HepG2 (cell line): ENCODE measurements at regions not wholly inside any gene's neighbourhood (a gene's known extent, or its start where the extent isn't known, plus 50 kb on each side); places are given as distances from the start of the nearest gene placed in this dataset.

Experiments
- GATAD2A ChIP-seq: IDR thresholded peaks from 2 replicates; pipeline ENCODE4 v1.6.1; 2016
- GPN1 ChIP-seq: sonication (generic); formaldehyde crosslinking; IDR thresholded peaks from 2 replicates; pipeline ENCODE4 v1.5.1; 2020; ENCODE audit warnings: missing genetic modification reagents, borderline replicate concordance
- POLR2G ChIP-seq: fragments of 200-400 bp; formaldehyde crosslinking; IDR thresholded peaks from 2 replicates; pipeline ENCODE4 v1.6.1; 2018; ENCODE audit warnings: mild to moderate bottlenecking, low read depth, low read length, moderate library complexity
- RCOR2 ChIP-seq: IDR thresholded peaks from 2 replicates; pipeline ENCODE4 v1.6.1; 2016; ENCODE audit warnings: missing biosample characterization, missing genetic modification reagents
- REPIN1 ChIP-seq: sonication (generic); formaldehyde crosslinking; IDR thresholded peaks from 2 replicates; pipeline ENCODE4 v1.8.0; 2022; ENCODE audit warnings: missing genetic modification reagents, low read depth, mild to moderate bottlenecking, borderline replicate concordance
- SP4 ChIP-seq: sonication (generic); formaldehyde crosslinking; IDR thresholded peaks from 2 replicates; pipeline ENCODE4 v1.8.1; 2023; ENCODE audit warnings: mild to moderate bottlenecking, missing genetic modification reagents
- TGIF2 ChIP-seq: IDR thresholded peaks from 2 replicates; pipeline ENCODE4 v1.6.1; 2016; ENCODE audit warnings: control low read depth, missing compliant biosample characterization
- TOPORS ChIP-seq: sonication (generic); formaldehyde crosslinking; IDR thresholded peaks from 2 replicates; pipeline ENCODE4 v1.8.0; 2023; ENCODE audit warnings: mild to moderate bottlenecking, missing genetic modification reagents
- ZFP62 ChIP-seq: sonication (generic); formaldehyde crosslinking; IDR thresholded peaks from 2 replicates; pipeline ENCODE4 v1.4.0; 2020; ENCODE audit warnings: missing genetic modification reagents
- ZNF10 ChIP-seq: sonication (generic); formaldehyde crosslinking; IDR thresholded peaks from 2 replicates; pipeline ENCODE4 v1.4.0; 2020; ENCODE audit warnings: mild to moderate bottlenecking, low read depth, missing genetic modification reagents, borderline replicate concordance
- ZNF329 ChIP-seq: sonication (generic); formaldehyde crosslinking; IDR thresholded peaks from 2 replicates; pipeline ENCODE4 v1.9.0; 2021; ENCODE audit warnings: low read depth, mild to moderate bottlenecking, missing genetic modification reagents
- ZNF431 ChIP-seq: sonication (generic); formaldehyde crosslinking; IDR thresholded peaks from 2 replicates; pipeline ENCODE4 v1.9.0; 2022; ENCODE audit warnings: missing genetic modification reagents, low read depth, mild to moderate bottlenecking, borderline replicate concordance
- ZNF496 ChIP-seq: sonication (generic); formaldehyde crosslinking; IDR thresholded peaks from 2 replicates; pipeline ENCODE4 v1.8.1; 2023; ENCODE audit warnings: mild to moderate bottlenecking, moderate library complexity, missing genetic modification reagents; ENCODE audit not compliant: insufficient replicate concordance
- ZNF530 ChIP-seq: sonication (generic); formaldehyde crosslinking; IDR thresholded peaks from 2 replicates; pipeline ENCODE4 v1.5.0; 2020; ENCODE audit warnings: low read depth, mild to moderate bottlenecking, missing genetic modification reagents
- ZSCAN22 ChIP-seq: sonication (generic); formaldehyde crosslinking; IDR thresholded peaks from 2 replicates; pipeline ENCODE4 v1.4.0; 2020; ENCODE audit warnings: mild to moderate bottlenecking, missing genetic modification reagents
- TF ChIP-seq, protein P1 (sequence below): sonication (generic); IDR thresholded peaks from 2 replicates; pipeline ENCODE4 v1.6.1; 2016; ENCODE audit warnings: low read depth, borderline replicate concordance
- TF ChIP-seq, protein P2 (sequence below): sonication (generic); formaldehyde crosslinking; IDR thresholded peaks from 2 replicates; pipeline ENCODE4 v1.4.0; 2020; ENCODE audit warnings: low read depth, missing genetic modification reagents
- TF ChIP-seq, protein P3 (sequence below): sonication (generic); formaldehyde crosslinking; IDR thresholded peaks from 2 replicates; pipeline ENCODE4 v1.4.0; 2020; ENCODE audit warnings: missing genetic modification reagents
- TF ChIP-seq, protein P4 (sequence below): sonication (generic); formaldehyde crosslinking; IDR thresholded peaks from 2 replicates; pipeline ENCODE4 v1.4.0; 2020; ENCODE audit warnings: mild to moderate bottlenecking, missing genetic modification reagents
- TF ChIP-seq, protein P5 (sequence below): sonication (generic); formaldehyde crosslinking; IDR thresholded peaks from 2 replicates; pipeline ENCODE4 v1.4.0; 2020; ENCODE audit warnings: mild to moderate bottlenecking, missing genetic modification reagents

DNA sequence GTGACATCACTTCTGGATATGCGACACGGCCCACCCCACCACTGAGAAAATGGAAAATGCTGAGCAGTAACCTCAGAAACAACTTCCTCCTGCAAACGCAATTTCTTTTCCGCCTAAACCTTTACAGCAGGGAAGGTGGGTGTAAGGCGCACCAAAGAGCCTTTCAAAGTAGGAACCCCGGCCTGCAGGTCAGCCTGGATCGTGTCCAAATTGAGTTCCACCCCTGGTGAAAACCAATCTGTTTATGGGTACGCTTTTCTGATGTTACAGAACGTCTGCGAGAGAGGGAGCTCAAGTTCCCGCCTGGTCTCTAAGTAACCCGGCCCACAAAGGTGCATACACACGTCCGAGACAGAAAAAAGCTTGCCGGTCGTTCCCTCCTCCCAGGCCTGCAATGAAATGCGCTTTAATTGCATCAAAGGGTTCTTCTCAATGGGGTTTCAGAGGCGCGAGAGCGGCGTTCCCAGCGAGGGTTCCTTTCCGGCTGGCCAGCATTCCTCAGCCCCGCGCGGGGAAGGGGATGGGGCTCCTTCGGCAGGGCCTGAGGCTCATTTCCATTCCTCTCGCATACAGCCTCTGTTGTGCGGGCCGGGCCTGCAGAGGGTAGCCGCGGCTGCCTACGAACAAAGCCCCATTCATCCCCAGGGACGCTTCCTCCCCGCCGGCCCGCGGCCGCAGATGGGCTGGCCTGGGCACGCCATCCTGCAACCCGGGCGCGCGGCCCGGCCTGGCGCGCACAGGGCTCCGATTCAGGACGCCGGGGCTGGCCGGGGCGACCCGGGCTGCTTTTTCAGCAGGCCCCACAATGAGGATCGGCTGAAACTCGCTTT is 138.1 kb downstream of the TMCO5A start (continued):
- 0 out of 2 replicates have a peak, but pooled peaks have one; percentile 18 for TF ChIP-seq RCOR2
- TF ChIP-seq, protein P1, sequence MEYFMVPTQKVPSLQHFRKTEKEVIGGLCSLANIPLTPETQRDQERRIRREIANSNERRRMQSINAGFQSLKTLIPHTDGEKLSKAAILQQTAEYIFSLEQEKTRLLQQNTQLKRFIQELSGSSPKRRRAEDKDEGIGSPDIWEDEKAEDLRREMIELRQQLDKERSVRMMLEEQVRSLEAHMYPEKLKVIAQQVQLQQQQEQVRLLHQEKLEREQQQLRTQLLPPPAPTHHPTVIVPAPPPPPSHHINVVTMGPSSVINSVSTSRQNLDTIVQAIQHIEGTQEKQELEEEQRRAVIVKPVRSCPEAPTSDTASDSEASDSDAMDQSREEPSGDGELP, result no peak
- TF ChIP-seq GATAD2A, result 0 out of 2 replicates have a peak, but pooled peaks have one; percentile 31
- TF ChIP-seq POLR2G, result peak; percentile 82
- TF ChIP-seq, protein P2, sequence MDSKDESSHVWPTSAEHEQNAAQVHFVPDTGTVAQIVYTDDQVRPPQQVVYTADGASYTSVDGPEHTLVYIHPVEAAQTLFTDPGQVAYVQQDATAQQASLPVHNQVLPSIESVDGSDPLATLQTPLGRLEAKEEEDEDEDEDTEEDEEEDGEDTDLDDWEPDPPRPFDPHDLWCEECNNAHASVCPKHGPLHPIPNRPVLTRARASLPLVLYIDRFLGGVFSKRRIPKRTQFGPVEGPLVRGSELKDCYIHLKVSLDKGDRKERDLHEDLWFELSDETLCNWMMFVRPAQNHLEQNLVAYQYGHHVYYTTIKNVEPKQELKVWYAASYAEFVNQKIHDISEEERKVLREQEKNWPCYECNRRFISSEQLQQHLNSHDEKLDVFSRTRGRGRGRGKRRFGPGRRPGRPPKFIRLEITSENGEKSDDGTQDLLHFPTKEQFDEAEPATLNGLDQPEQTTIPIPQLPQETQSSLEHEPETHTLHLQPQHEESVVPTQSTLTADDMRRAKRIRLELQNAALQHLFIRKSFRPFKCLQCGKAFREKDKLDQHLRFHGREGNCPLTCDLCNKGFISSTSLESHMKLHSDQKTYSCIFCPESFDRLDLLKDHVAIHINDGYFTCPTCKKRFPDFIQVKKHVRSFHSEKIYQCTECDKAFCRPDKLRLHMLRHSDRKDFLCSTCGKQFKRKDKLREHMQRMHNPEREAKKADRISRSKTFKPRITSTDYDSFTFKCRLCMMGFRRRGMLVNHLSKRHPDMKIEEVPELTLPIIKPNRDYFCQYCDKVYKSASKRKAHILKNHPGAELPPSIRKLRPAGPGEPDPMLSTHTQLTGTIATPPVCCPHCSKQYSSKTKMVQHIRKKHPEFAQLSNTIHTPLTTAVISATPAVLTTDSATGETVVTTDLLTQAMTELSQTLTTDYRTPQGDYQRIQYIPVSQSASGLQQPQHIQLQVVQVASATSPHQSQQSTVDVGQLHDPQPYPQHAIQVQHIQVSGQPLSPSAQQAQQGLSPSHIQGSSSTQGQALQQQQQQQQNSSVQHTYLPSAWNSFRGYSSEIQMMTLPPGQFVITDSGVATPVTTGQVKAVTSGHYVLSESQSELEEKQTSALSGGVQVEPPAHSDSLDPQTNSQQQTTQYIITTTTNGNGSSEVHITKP, result no peak
- TF ChIP-seq ZSCAN22, result no peak
- 0 out of 2 replicates have a peak, but pooled peaks have one; percentile 46 for TF ChIP-seq TGIF2 (CRISPR knock-in tag)
- peak; percentile 86 for TF ChIP-seq TOPORS
- TF ChIP-seq GPN1, result no peak
- no peak for TF ChIP-seq ZFP62
- TF ChIP-seq ZNF329, result no peak
- TF ChIP-seq ZNF431 (CRISPR knock-in tag), result peak; percentile 69; the same call in 1 of the 2 replicates
- TF ChIP-seq, protein P3, sequence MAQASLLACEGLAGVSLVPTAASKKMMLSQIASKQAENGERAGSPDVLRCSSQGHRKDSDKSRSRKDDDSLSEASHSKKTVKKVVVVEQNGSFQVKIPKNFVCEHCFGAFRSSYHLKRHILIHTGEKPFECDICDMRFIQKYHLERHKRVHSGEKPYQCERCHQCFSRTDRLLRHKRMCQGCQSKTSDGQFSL (CRISPR knock-in tag), result peak; percentile 71; the same call in 1 of the 2 replicates
- no peak for TF ChIP-seq ZNF530 (CRISPR knock-in tag)
- TF ChIP-seq ZNF496, result no peak
- TF ChIP-seq SP4 (CRISPR knock-in tag), result peak; percentile 47; the same call in 1 of the 2 replicates
- TF ChIP-seq, protein P4, sequence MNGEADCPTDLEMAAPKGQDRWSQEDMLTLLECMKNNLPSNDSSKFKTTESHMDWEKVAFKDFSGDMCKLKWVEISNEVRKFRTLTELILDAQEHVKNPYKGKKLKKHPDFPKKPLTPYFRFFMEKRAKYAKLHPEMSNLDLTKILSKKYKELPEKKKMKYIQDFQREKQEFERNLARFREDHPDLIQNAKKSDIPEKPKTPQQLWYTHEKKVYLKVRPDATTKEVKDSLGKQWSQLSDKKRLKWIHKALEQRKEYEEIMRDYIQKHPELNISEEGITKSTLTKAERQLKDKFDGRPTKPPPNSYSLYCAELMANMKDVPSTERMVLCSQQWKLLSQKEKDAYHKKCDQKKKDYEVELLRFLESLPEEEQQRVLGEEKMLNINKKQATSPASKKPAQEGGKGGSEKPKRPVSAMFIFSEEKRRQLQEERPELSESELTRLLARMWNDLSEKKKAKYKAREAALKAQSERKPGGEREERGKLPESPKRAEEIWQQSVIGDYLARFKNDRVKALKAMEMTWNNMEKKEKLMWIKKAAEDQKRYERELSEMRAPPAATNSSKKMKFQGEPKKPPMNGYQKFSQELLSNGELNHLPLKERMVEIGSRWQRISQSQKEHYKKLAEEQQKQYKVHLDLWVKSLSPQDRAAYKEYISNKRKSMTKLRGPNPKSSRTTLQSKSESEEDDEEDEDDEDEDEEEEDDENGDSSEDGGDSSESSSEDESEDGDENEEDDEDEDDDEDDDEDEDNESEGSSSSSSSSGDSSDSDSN (CRISPR knock-in tag), result peak; percentile 99
- TF ChIP-seq, protein P5, sequence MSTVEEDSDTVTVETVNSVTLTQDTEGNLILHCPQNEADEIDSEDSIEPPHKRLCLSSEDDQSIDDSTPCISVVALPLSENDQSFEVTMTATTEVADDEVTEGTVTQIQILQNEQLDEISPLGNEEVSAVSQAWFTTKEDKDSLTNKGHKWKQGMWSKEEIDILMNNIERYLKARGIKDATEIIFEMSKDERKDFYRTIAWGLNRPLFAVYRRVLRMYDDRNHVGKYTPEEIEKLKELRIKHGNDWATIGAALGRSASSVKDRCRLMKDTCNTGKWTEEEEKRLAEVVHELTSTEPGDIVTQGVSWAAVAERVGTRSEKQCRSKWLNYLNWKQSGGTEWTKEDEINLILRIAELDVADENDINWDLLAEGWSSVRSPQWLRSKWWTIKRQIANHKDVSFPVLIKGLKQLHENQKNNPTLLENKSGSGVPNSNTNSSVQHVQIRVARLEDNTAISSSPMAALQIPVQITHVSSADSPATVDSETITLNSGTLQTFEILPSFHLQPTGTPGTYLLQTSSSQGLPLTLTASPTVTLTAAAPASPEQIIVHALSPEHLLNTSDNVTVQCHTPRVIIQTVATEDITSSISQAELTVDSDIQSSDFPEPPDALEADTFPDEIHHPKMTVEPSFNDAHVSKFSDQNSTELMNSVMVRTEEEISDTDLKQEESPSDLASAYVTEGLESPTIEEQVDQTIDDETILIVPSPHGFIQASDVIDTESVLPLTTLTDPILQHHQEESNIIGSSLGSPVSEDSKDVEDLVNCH (CRISPR knock-in tag), result no peak
- no peak for TF ChIP-seq ZNF10 (CRISPR knock-in tag)
- peak; percentile 68; the same call in 1 of the 2 replicates for TF ChIP-seq REPIN1
